Loucy (cell line): ENCODE measurements at regions not wholly inside any gene's neighbourhood (a gene's known extent, or its start where the extent isn't known, plus 50 kb on each side); places are given as distances from the start of the nearest gene placed in this dataset.

Experiments used
- H2AFZ ChIP-seq: fragments of 200-600 bp; sonication (generic); 2 replicates; pipeline ENCODE4 v1.6.0; 2016; ENCODE audit warnings: antibody characterized with exemption, mild to moderate bottlenecking, low read length, moderate library complexity
- H3F3A ChIP-seq: fragments of 200-600 bp; 2 replicates; pipeline ENCODE4 v1.6.0; 2016; ENCODE audit warnings: antibody characterized with exemption, low read depth, mild to moderate bottlenecking
- H3K27me3 ChIP-seq: fragments of 200-600 bp; sonication (generic); 2 replicates; pipeline ENCODE4 v1.6.1; 2014; ENCODE audit warnings: low read length, mild to moderate bottlenecking; ENCODE audit not compliant: insufficient read depth, poor library complexity, severe bottlenecking
- H3K36me3 ChIP-seq: fragments of 200-600 bp; sonication (generic); 2 replicates; pipeline ENCODE4 v1.6.1; 2016; ENCODE audit warnings: low read length; ENCODE audit not compliant: insufficient read depth
- H3K4me1 ChIP-seq: fragments of 200-600 bp; sonication (generic); 2 replicates; pipeline ENCODE4 v1.5.1; 2014; ENCODE audit warnings: low read length, mild to moderate bottlenecking; ENCODE audit not compliant: insufficient read depth, poor library complexity, severe bottlenecking
- H3K4me2 ChIP-seq: fragments of 200-600 bp; sonication (generic); 2 replicates; pipeline ENCODE4 v1.6.0; 2014; ENCODE audit warnings: antibody characterized with exemption, low read length, low read depth, mild to moderate bottlenecking; ENCODE audit not compliant: poor library complexity, severe bottlenecking
- H3K4me3 ChIP-seq: fragments of 200-600 bp; sonication (generic); 2 replicates; pipeline ENCODE4 v1.5.1; 2014; ENCODE audit warnings: low read length, mild to moderate bottlenecking, mixed read lengths; ENCODE audit not compliant: poor library complexity, severe bottlenecking
- H3K79me2 ChIP-seq: fragments of 200-600 bp; sonication (generic); 2 replicates; pipeline ENCODE4 v1.6.1; 2014; ENCODE audit warnings: low read length; ENCODE audit not compliant: insufficient read depth
- H3K9ac ChIP-seq: fragments of 200-600 bp; sonication (generic); 2 replicates; pipeline ENCODE4 v1.6.0; 2014; ENCODE audit warnings: mild to moderate bottlenecking, low read depth, low read length, moderate library complexity; ENCODE audit not compliant: poor library complexity, severe bottlenecking
- H3K9me2 ChIP-seq: fragments of 200-600 bp; sonication (generic); replicated peaks from 2 replicates; pipeline ENCODE4 v1.6.1; 2016; ENCODE audit warnings: low read depth, low read length, mixed read lengths
- H3K9me3 ChIP-seq: fragments of 200-600 bp; sonication (generic); 2 replicates; pipeline ENCODE4 v1.6.1; 2014; ENCODE audit warnings: mild to moderate bottlenecking, antibody characterized with exemption, low read length, low read depth; ENCODE audit not compliant: insufficient read depth
- H4K20me1 ChIP-seq: fragments of 200-600 bp; sonication (generic); 2 replicates; pipeline ENCODE4 v1.6.0; 2014; ENCODE audit warnings: antibody characterized with exemption, low read length, mild to moderate bottlenecking; ENCODE audit not compliant: insufficient read depth, poor library complexity, severe bottlenecking
- CTCF ChIP-seq: fragments of 200-600 bp; sonication (generic); conservative IDR thresholded peaks from 2 replicates; pipeline ENCODE4 v1.5.1; 2014; ENCODE audit warnings: mild to moderate bottlenecking, antibody characterized with exemption, low read length
- EZH2phosphoT487 ChIP-seq: fragments of 200-600 bp; IDR thresholded peaks from 2 replicates; pipeline ENCODE4 v1.6.1; 2018; ENCODE audit warnings: antibody characterized with exemption, mild to moderate bottlenecking, moderate library complexity, borderline replicate concordance

- no peak for TF ChIP-seq CTCF
- TF ChIP-seq EZH2phosphoT487: no peak
- no peak overlapping the region for H3K4me3 ChIP-seq
- H3K27me3 ChIP-seq: no peaks in the 10 kb centered on the region
- H3K9ac ChIP-seq: no peak overlapping the region
- no peaks in the 10 kb centered on the region for H3K9me3 ChIP-seq
- H3K4me2 ChIP-seq: no peak overlapping the region
- H3K36me3 ChIP-seq: no peaks in the 10 kb centered on the region
- no peaks in the 10 kb centered on the region for H3K79me2 ChIP-seq
- H3K9me2 ChIP-seq: no peaks in the 10 kb centered on the region
- H3F3A ChIP-seq: no peaks in the 10 kb centered on the region
- no peaks in the 10 kb centered on the region for H4K20me1 ChIP-seq
- no peak overlapping the region for H2AFZ ChIP-seq
- H3K4me1 ChIP-seq: peaks cover 8% of the 10 kb centered on the region
Observed at GRCh38 chr2:58641001-58641400, 399.9 kb upstream of the FANCL start.

GRCh38 chr2:58640042-58640441, 398.9 kb upstream of the FANCL start:
- H3K9me3 ChIP-seq: no peaks in the 10 kb centered on the region
- H2AFZ ChIP-seq: no peak overlapping the region
- no peaks in the 10 kb centered on the region for H3K79me2 ChIP-seq
- H3K9me2 ChIP-seq: no peaks in the 10 kb centered on the region
- no peak overlapping the region for H3K9ac ChIP-seq
- H4K20me1 ChIP-seq: no peaks in the 10 kb centered on the region
- TF ChIP-seq EZH2phosphoT487 (no peak), CTCF (no peak)
- H3K4me2 ChIP-seq: no peak overlapping the region
- H3K27me3 ChIP-seq: no peaks in the 10 kb centered on the region
- H3F3A ChIP-seq: no peaks in the 10 kb centered on the region
- H3K4me3 ChIP-seq: no peak overlapping the region
- no peaks in the 10 kb centered on the region for H3K36me3 ChIP-seq
- peaks cover 10% of the 10 kb centered on the region for H3K4me1 ChIP-seq

- Histone ChIP-seq H3K4me2 (no peak overlapping the region), H3K27me3 (no peaks in the 10 kb centered on the region), H4K20me1 (no peaks in the 10 kb centered on the region), H3K4me1 (peaks cover 18% of the 10 kb centered on the region), H3K4me3 (no peak overlapping the region), H3K36me3 (no peaks in the 10 kb centered on the region), H3F3A (no peaks in the 10 kb centered on the region), H3K9me3 (no peaks in the 10 kb centered on the region), H3K9ac (no peak overlapping the region), H3K79me2 (no peaks in the 10 kb centered on the region), H2AFZ (no peak overlapping the region), H3K9me2 (no peaks in the 10 kb centered on the region)
- no peak for TF ChIP-seq EZH2phosphoT487
- TF ChIP-seq CTCF: no peak
Observed at GRCh38 chr2:58638256-58638805, 397.2 kb upstream of the FANCL start.
